ELR (cell line): ENCODE measurements at regions not wholly inside any gene's neighbourhood (a gene's known extent, or its start where the extent isn't known, plus 50 kb on each side); places are given as distances from the start of the nearest gene placed in this dataset.
"Not testable (repeated sequence)": the region's sequence is repeated elsewhere in the genome, so short reads cannot be mapped to it uniquely, and the experiment has no call there.

Experiments
- DNase-seq: peaks from one replicate; pipeline ENCODE4 v3.0.0-alpha.2; 2015; ENCODE audit warnings: low read depth

- DNase-seq: no peak
These were observed 147.6 kb upstream of the BARHL2 start for GRCh38 chr1:90864681-90865080.

GRCh38 chr1:90862782-90863181, 145.7 kb upstream of the BARHL2 start:
- no peak for DNase-seq

GRCh38 chr1:90861421-90861820, 144.3 kb upstream of the BARHL2 start:
- DNase-seq: not testable (repeated sequence)

GRCh38 chr1:90856463-90857007, 139.4 kb upstream of the BARHL2 start:
- DNase-seq: no peak

GRCh38 chr1:90854397-90854924, 137.4 kb upstream of the BARHL2 start:
- DNase-seq: no peak

- no peak for DNase-seq
These were observed 134.6 kb upstream of the BARHL2 start for GRCh38 chr1:90851711-90852050.

- DNase-seq: peak; percentile 82
These were observed 134.0 kb upstream of the BARHL2 start for GRCh38 chr1:90850898-90851710.

GRCh38 chr1:90850181-90850897, 133.2 kb upstream of the BARHL2 start:
- DNase-seq: no peak

- DNase-seq: no peak
These were observed 124.4 kb upstream of the BARHL2 start for GRCh38 chr1:90841473-90841872.

GRCh38 chr1:90840352-90840751, 123.2 kb upstream of the BARHL2 start:
- DNase-seq: no peak

- no peak for DNase-seq
These were observed 122.2 kb upstream of the BARHL2 start for GRCh38 chr1:90839323-90839722.

GRCh38 chr1:90838720-90839119, 121.6 kb upstream of the BARHL2 start:
- DNase-seq: no peak

GRCh38 chr1:90837420-90837819, 120.3 kb upstream of the BARHL2 start:
- no peak for DNase-seq

GRCh38 chr1:90836345-90836679, 119.2 kb upstream of the BARHL2 start:
- DNase-seq: no peak

- no peak for DNase-seq
These were observed 118.7 kb upstream of the BARHL2 start for GRCh38 chr1:90835661-90836344.

GRCh38 chr1:90834886-90835660, 118.0 kb upstream of the BARHL2 start:
- peak; percentile 4 for DNase-seq

GRCh38 chr1:90834354-90834885, 117.3 kb upstream of the BARHL2 start:
- no peak for DNase-seq

GRCh38 chr1:90833466-90834110, 116.5 kb upstream of the BARHL2 start:
- DNase-seq: no peak

- DNase-seq: peak; percentile 22
These were observed 114.8 kb upstream of the BARHL2 start for GRCh38 chr1:90831910-90832309.

GRCh38 chr1:90826834-90827233, 109.7 kb upstream of the BARHL2 start:
- no peak for DNase-seq

- no peak for DNase-seq
These were observed 108.9 kb upstream of the BARHL2 start for GRCh38 chr1:90826024-90826423.
